Effector memory CD8-positive, alpha-beta T cell (primary cell): ENCODE measurements at regions not wholly inside any gene's neighbourhood (a gene's known extent, or its start where the extent isn't known, plus 50 kb on each side); places are given as distances from the start of the nearest gene placed in this dataset.

Experiments used
- ATAC-seq: fragments of 150-1000 bp; cut with Tn5 transposase; replicated peaks from 2 replicates; pipeline ENCODE4 v1.10.0; 2021; ENCODE audit warnings: mild to moderate bottlenecking, moderate library complexity
- DNase-seq, 3 experiments: peaks; one replicate each; pipeline ENCODE4 v3.0.0; 2021
- H3K27ac Mint-ChIP-seq, 2 donors: one replicate each; pipeline ENCODE4 v1.8.0; 2022; ENCODE audit warnings: mild to moderate bottlenecking in 2 of 2, mixed read lengths in 2 of 2, moderate library complexity in 2 of 2
- H3K27me3 Mint-ChIP-seq, 2 donors: one replicate each; pipeline ENCODE4 v1.8.0; 2022; ENCODE audit warnings: mixed read lengths in 2 of 2
- H3K36me3 Mint-ChIP-seq: one replicate; pipeline ENCODE4 v1.8.0; 2022; ENCODE audit warnings: mild to moderate bottlenecking, moderate library complexity, mixed read lengths; ENCODE audit not compliant: insufficient read depth
- H3K4me1 Mint-ChIP-seq, 2 donors: one replicate each; pipeline ENCODE4 v1.8.0; 2022; ENCODE audit warnings: low read depth in 2 of 2, mixed read lengths in 2 of 2
- H3K4me3 Mint-ChIP-seq, 2 donors: one replicate each; pipeline ENCODE4 v1.8.0; 2022; ENCODE audit warnings: mild to moderate bottlenecking in 2 of 2, mixed read lengths in 2 of 2, moderate library complexity in 2 of 2
- H3K9me3 Mint-ChIP-seq, 2 donors: one replicate each; pipeline ENCODE4 v1.8.0; 2022; ENCODE audit warnings: mixed read lengths in 2 of 2

GRCh38 chr2:221676566-221677172 lies 104.6 kb upstream of the EPHA4 start:
- Mint-ChIP-seq H3K27me3 (no peaks in the 10 kb centered on the region), H3K36me3 (no peaks in the 10 kb centered on the region), H3K27ac (no peak overlapping the region), H3K9me3 (no peaks in the 10 kb centered on the region), H3K4me3 (no peak overlapping the region), H3K4me1 (no peaks in the 10 kb centered on the region)
- no peak for DNase-seq
- no peak for ATAC-seq

GRCh38 chr2:221675201-221675908 lies 103.3 kb upstream of the EPHA4 start:
- no peaks in the 10 kb centered on the region for H3K9me3 Mint-ChIP-seq
- no peaks in the 10 kb centered on the region for H3K4me1 Mint-ChIP-seq
- no peaks in the 10 kb centered on the region for H3K36me3 Mint-ChIP-seq
- H3K27me3 Mint-ChIP-seq, result no peaks in the 10 kb centered on the region
- H3K27ac Mint-ChIP-seq, result no peak overlapping the region
- DNase-seq (no peak), ATAC-seq (no peak)
- H3K4me3 Mint-ChIP-seq, result no peak overlapping the region

- DNase-seq (no peak), ATAC-seq (no peak)
- no peaks in the 10 kb centered on the region for H3K36me3 Mint-ChIP-seq
- no peaks in the 10 kb centered on the region for H3K27me3 Mint-ChIP-seq
- H3K4me1 Mint-ChIP-seq, result no peaks in the 10 kb centered on the region
- H3K27ac Mint-ChIP-seq, result no peak overlapping the region
- no peaks in the 10 kb centered on the region for H3K9me3 Mint-ChIP-seq
- no peak overlapping the region for H3K4me3 Mint-ChIP-seq
Observed at GRCh38 chr2:221674446-221674845, 102.3 kb upstream of the EPHA4 start.

GRCh38 chr2:221673248-221673647 lies 101.1 kb upstream of the EPHA4 start:
- DNase-seq (no peak), ATAC-seq (no peak)
- no peaks in the 10 kb centered on the region for H3K4me1 Mint-ChIP-seq

DNA sequence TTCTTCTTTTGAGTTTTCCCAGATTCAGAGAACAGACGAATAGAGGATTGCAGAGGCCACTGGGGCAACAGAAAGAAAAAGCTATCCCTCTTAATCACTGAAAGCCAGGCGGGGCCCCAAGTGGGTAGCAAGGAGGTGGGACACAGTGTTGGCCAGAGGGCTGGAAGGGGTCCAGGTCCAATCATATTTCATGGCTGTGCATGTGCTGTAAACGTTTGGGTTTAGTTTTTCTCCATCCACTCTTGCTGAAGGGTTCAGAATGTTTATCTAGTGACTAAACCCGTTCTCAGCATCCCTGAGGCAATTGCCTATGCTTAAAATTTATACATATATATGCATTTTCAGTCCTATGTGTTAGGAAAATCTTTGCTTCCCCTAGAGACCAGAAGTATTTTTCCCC lies 99.4 kb upstream of the EPHA4 start:
- H3K36me3 Mint-ChIP-seq, result no peaks in the 10 kb centered on the region
- ATAC-seq, result no peak

More at GRCh38 chr2:221673248-221673647, 101.1 kb upstream of the EPHA4 start:
- Mint-ChIP-seq H3K27me3 (no peaks in the 10 kb centered on the region), H3K9me3 (no peaks in the 10 kb centered on the region), H3K36me3 (no peaks in the 10 kb centered on the region), H3K4me3 (no peak overlapping the region), H3K27ac (no peak overlapping the region)

GRCh38 chr2:221662689-221663391 lies 90.7 kb upstream of the EPHA4 start:
- no peak for ATAC-seq

More for the DNA sequence above, 99.4 kb upstream of the EPHA4 start:
- DNase-seq, result no peak
- no peaks in the 10 kb centered on the region for H3K27me3 Mint-ChIP-seq
- no peak overlapping the region for H3K27ac Mint-ChIP-seq
- H3K9me3 Mint-ChIP-seq, result no peaks in the 10 kb centered on the region
- H3K4me3 Mint-ChIP-seq, result no peak overlapping the region
- H3K4me1 Mint-ChIP-seq, result no peaks in the 10 kb centered on the region

GRCh38 chr2:221657806-221658205 lies 85.7 kb upstream of the EPHA4 start:
- H3K27ac Mint-ChIP-seq, result no peak overlapping the region
- no peak overlapping the region for H3K4me3 Mint-ChIP-seq
- no peaks in the 10 kb centered on the region for H3K4me1 Mint-ChIP-seq
- no peak for ATAC-seq
- peaks cover 5 to 10% of the 10 kb centered on the region in 2 donors for H3K27me3 Mint-ChIP-seq
- peaks cover 3 to 5% of the 10 kb centered on the region in 2 donors for H3K9me3 Mint-ChIP-seq
- no peak for DNase-seq
- H3K36me3 Mint-ChIP-seq, result no peaks in the 10 kb centered on the region

More at GRCh38 chr2:221662689-221663391, 90.7 kb upstream of the EPHA4 start:
- no peak overlapping the region for H3K4me3 Mint-ChIP-seq
- no peak overlapping the region for H3K27ac Mint-ChIP-seq
- H3K9me3 Mint-ChIP-seq, result peaks cover 4 to 10% of the 10 kb centered on the region in 2 donors
- H3K36me3 Mint-ChIP-seq, result no peaks in the 10 kb centered on the region
- no peaks in the 10 kb centered on the region for H3K27me3 Mint-ChIP-seq
- no peaks in the 10 kb centered on the region for H3K4me1 Mint-ChIP-seq
- DNase-seq, result no peak

GRCh38 chr2:221655300-221655699 lies 83.2 kb upstream of the EPHA4 start:
- no peaks in the 10 kb centered on the region for H3K36me3 Mint-ChIP-seq
- peaks cover 0 to 3% of the 10 kb centered on the region in 2 donors for H3K9me3 Mint-ChIP-seq
- no peaks in the 10 kb centered on the region for H3K4me1 Mint-ChIP-seq
- ATAC-seq (no peak), DNase-seq (no peak)
- H3K27me3 Mint-ChIP-seq, result peaks cover 5 to 10% of the 10 kb centered on the region in 2 donors
- H3K4me3 Mint-ChIP-seq, result peak overlapping the region in 1 of 2 donors; percentile 24
- no peak overlapping the region for H3K27ac Mint-ChIP-seq

DNA sequence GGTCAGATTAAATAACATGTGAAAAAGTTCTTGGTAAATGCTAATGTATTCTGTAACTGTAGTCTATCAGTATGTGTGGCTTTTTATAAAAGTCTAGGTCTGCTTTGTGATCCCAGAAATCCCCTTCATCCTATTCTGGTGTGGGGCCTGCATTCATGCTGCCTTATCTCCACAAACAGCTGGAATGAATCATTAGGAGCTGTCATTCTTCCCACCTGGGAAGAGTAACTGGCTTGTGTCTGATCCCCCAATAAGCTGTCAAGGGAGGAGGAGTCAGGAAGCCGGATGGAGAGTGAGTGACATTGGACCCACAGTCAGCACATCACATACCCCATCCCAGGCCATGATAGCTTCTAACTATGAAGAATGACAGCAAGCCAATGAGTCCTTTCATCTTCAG lies 81.1 kb upstream of the EPHA4 start:
- no peaks in the 10 kb centered on the region for H3K36me3 Mint-ChIP-seq
- peaks cover 11 to 12% of the 10 kb centered on the region in 2 donors for H3K27me3 Mint-ChIP-seq
- no peak for ATAC-seq
- H3K9me3 Mint-ChIP-seq, result no peaks in the 10 kb centered on the region
- no peaks in the 10 kb centered on the region for H3K4me1 Mint-ChIP-seq
- DNase-seq, result no peak
- H3K4me3 Mint-ChIP-seq, result no peak overlapping the region
- no peak overlapping the region for H3K27ac Mint-ChIP-seq

- ATAC-seq, result no peak
- DNase-seq, result no peak
- Mint-ChIP-seq H3K4me1 (no peaks in the 10 kb centered on the region), H3K27ac (no peak overlapping the region), H3K4me3 (no peak overlapping the region), H3K36me3 (no peaks in the 10 kb centered on the region), H3K27me3 (peaks cover 5 to 6% of the 10 kb centered on the region in 2 donors), H3K9me3 (peaks cover 2 to 10% of the 10 kb centered on the region in 2 donors)
Observed at GRCh38 chr2:221649051-221649775, 77.1 kb upstream of the EPHA4 start.

GRCh38 chr2:221642447-221642846 lies 70.3 kb upstream of the EPHA4 start:
- Mint-ChIP-seq H3K27ac (no peak overlapping the region), H3K9me3 (peaks cover 4 to 8% of the 10 kb centered on the region in 2 donors), H3K36me3 (no peaks in the 10 kb centered on the region), H3K4me1 (peaks cover 0 to 2% of the 10 kb centered on the region in 2 donors), H3K4me3 (no peak overlapping the region), H3K27me3 (peaks cover 0 to 11% of the 10 kb centered on the region in 2 donors)
- ATAC-seq, result no peak
- DNase-seq, result no peak

GRCh38 chr2:221641181-221641871 lies 69.2 kb upstream of the EPHA4 start:
- no peak overlapping the region for H3K27ac Mint-ChIP-seq
- H3K4me1 Mint-ChIP-seq, result peaks cover 0 to 2% of the 10 kb centered on the region in 2 donors
- no peak overlapping the region for H3K4me3 Mint-ChIP-seq
- H3K36me3 Mint-ChIP-seq, result no peaks in the 10 kb centered on the region
- H3K9me3 Mint-ChIP-seq, result peaks cover 0 to 4% of the 10 kb centered on the region in 2 donors
- no peak for ATAC-seq
- no peak for DNase-seq
- H3K27me3 Mint-ChIP-seq, result peaks cover 0 to 19% of the 10 kb centered on the region in 2 donors

DNA sequence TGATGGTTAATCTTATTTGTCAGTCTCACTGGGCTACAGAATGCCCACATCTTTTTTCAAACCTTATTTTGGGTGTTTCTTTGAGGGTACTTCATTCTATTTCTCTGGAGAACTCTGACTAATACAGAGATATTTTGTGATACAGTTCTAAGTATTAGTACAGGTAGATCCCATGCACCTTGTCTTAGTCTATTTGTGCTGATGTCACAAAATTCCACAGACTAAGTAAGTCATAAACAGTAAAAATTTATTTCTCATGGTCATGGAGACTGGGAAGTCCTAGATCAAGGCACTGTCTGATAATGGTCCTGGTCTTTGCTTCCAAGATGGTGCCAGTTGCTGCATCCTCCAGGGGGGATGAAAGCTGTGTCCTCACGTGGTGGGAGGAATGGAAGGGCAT lies 68.6 kb upstream of the EPHA4 start:
- H3K4me1 Mint-ChIP-seq, result peaks cover 0 to 2% of the 10 kb centered on the region in 2 donors
- no peaks in the 10 kb centered on the region for H3K36me3 Mint-ChIP-seq
- H3K9me3 Mint-ChIP-seq, result peaks cover 0 to 4% of the 10 kb centered on the region in 2 donors
- no peak overlapping the region for H3K4me3 Mint-ChIP-seq
- ATAC-seq, result no peak
- H3K27me3 Mint-ChIP-seq, result peaks cover 0 to 19% of the 10 kb centered on the region in 2 donors
- no peak for DNase-seq
- H3K27ac Mint-ChIP-seq, result no peak overlapping the region
